SHP77 (cell line): ENCODE measurements at regions not wholly inside any gene's neighbourhood (a gene's known extent, or its start where the extent isn't known, plus 50 kb on each side); places are given as distances from the start of the nearest gene placed in this dataset.
A peak's percentile ranks its signal among the peaks of the same experiment; 100 is the strongest.
"Not testable (repeated sequence)": the region's sequence is repeated elsewhere in the genome, so short reads cannot be mapped to it uniquely, and the experiment has no call there.

Experiments used
- DNase-seq, 2 experiments: peaks; one replicate each; lab custom pipeline; 2025; lab: John Stamatoyannopoulos, UW

GRCh38 chrX:4550018-4550417 lies 836.6 kb upstream of the PRKX start:
- DNase-seq, result no peak

- no peak for DNase-seq
Measured at GRCh38 chrX:4547213-4547836, 833.9 kb upstream of the PRKX start.

GRCh38 chrX:4546178-4546577 lies 832.7 kb upstream of the PRKX start:
- DNase-seq, result not testable (repeated sequence)

GRCh38 chrX:4528247-4528646 lies 814.8 kb upstream of the PRKX start:
- DNase-seq, result no peak

GRCh38 chrX:4485912-4486311 lies 772.5 kb upstream of the PRKX start:
- DNase-seq, result no peak

- DNase-seq, result no peak
Measured at GRCh38 chrX:4484266-4484665, 770.8 kb upstream of the PRKX start.

- DNase-seq, result no peak
Measured at GRCh38 chrX:4451591-4451990, 738.1 kb upstream of the PRKX start.

- DNase-seq, result no peak
Measured at GRCh38 chrX:4450177-4450576, 736.7 kb upstream of the PRKX start.

GRCh38 chrX:4435905-4436304 lies 722.5 kb upstream of the PRKX start:
- DNase-seq, result no peak

GRCh38 chrX:4397471-4397870 lies 684.0 kb upstream of the PRKX start:
- no peak for DNase-seq

- DNase-seq, result no peak
Measured at GRCh38 chrX:4382273-4382672, 668.8 kb upstream of the PRKX start.

- no peak for DNase-seq
Measured at GRCh38 chrX:4380710-4381109, 667.3 kb upstream of the PRKX start.

GRCh38 chrX:4379071-4379470 lies 665.6 kb upstream of the PRKX start:
- no peak for DNase-seq

GRCh38 chrX:4373791-4374190 lies 660.3 kb upstream of the PRKX start:
- no peak for DNase-seq

- DNase-seq, result no peak
Measured at GRCh38 chrX:4358577-4358976, 645.1 kb upstream of the PRKX start.

- no peak for DNase-seq
Measured at GRCh38 chrX:4322916-4323315, 609.5 kb upstream of the PRKX start.

GRCh38 chrX:4320436-4320947 lies 607.0 kb upstream of the PRKX start:
- DNase-seq, result no peak

GRCh38 chrX:4315891-4316290 lies 602.4 kb upstream of the PRKX start:
- no peak for DNase-seq

GRCh38 chrX:4314586-4314985 lies 601.1 kb upstream of the PRKX start:
- DNase-seq, result no peak

GRCh38 chrX:4277122-4277521 lies 563.7 kb upstream of the PRKX start:
- DNase-seq, result no peak

GRCh38 chrX:4268676-4269075 lies 555.2 kb upstream of the PRKX start:
- no peak for DNase-seq

GRCh38 chrX:4265036-4265435 lies 551.6 kb upstream of the PRKX start:
- DNase-seq, result no peak

GRCh38 chrX:4263030-4263803 lies 549.8 kb upstream of the PRKX start:
- peak in 1 of 2 experiments; percentile 40 for DNase-seq

- no peak for DNase-seq
Measured at GRCh38 chrX:4253092-4253491, 539.6 kb upstream of the PRKX start.
